Endometrium (tissue), 2 donors: ENCODE measurements at regions not wholly inside any gene's neighbourhood (a gene's known extent, or its start where the extent isn't known, plus 50 kb on each side); places are given as distances from the start of the nearest gene placed in this dataset.

ENCODE experiments used
- FAIRE-seq: peaks from 2 replicates; lab custom pipeline; 2012; peaks lifted over from hg19 to GRCh38; lab: Jason Lieb, UNC
- donor health status: control.
- donor health status: control.

GRCh38 chr2:181770150-181770549 lies 89.8 kb upstream of the NEUROD1 start:
- no peak for FAIRE-seq

GRCh38 chr2:181771356-181771755 lies 91.0 kb upstream of the NEUROD1 start:
- no peak for FAIRE-seq

GRCh38 chr2:181772334-181772733 lies 92.0 kb upstream of the NEUROD1 start:
- FAIRE-seq, result no peak

GRCh38 chr2:181772777-181773176 lies 92.5 kb upstream of the NEUROD1 start:
- no peak for FAIRE-seq

GRCh38 chr2:181774685-181775084 lies 94.4 kb upstream of the NEUROD1 start:
- no peak for FAIRE-seq

GRCh38 chr2:181776336-181776735 lies 96.0 kb upstream of the NEUROD1 start:
- no peak for FAIRE-seq

- no peak for FAIRE-seq
These were observed 97.4 kb upstream of the NEUROD1 start for GRCh38 chr2:181777734-181778133.

- FAIRE-seq, result no peak
These were observed 98.4 kb upstream of the NEUROD1 start for GRCh38 chr2:181778621-181779201.

- no peak for FAIRE-seq
These were observed 99.1 kb upstream of the NEUROD1 start for GRCh38 chr2:181779288-181780021.

- peak; percentile 43 for FAIRE-seq
These were observed 99.8 kb upstream of the NEUROD1 start for GRCh38 chr2:181780047-181780651.

- no peak for FAIRE-seq
These were observed 100.3 kb upstream of the NEUROD1 start for GRCh38 chr2:181780657-181781056.

- no peak for FAIRE-seq
These were observed 100.9 kb upstream of the NEUROD1 start for GRCh38 chr2:181781078-181781786.

GRCh38 chr2:181782660-181783059 lies 102.3 kb upstream of the NEUROD1 start:
- no peak for FAIRE-seq

- FAIRE-seq, result peak; percentile 77
These were observed 104.2 kb upstream of the NEUROD1 start for GRCh38 chr2:181784556-181784955.

- FAIRE-seq, result peak; percentile 92
These were observed 105.5 kb upstream of the NEUROD1 start for GRCh38 chr2:181785691-181786344.

GRCh38 chr2:181786371-181787228 lies 104.9 kb upstream of the ITPRID2 start:
- no peak for FAIRE-seq

- no peak for FAIRE-seq
These were observed 104.1 kb upstream of the ITPRID2 start for GRCh38 chr2:181787310-181788048.

- no peak for FAIRE-seq
These were observed 102.5 kb upstream of the ITPRID2 start for GRCh38 chr2:181788897-181789555.

- no peak for FAIRE-seq
These were observed 101.6 kb upstream of the ITPRID2 start for GRCh38 chr2:181789827-181790448.
